ENCODE measurements at regions not wholly inside any gene's neighbourhood (a gene's known extent, or its start where the extent isn't known, plus 50 kb on each side); places are given as distances from the start of the nearest gene placed in this dataset.

GRCh38 chr2:128490881-128491691 lies 172.4 kb upstream of the HS6ST1 start:
- Mint-ChIP-seq H3K4me1 (peaks cover 43% of the 10 kb centered on the region), H3K27me3 (ENCODE audit: low read depth) (no peaks in the 10 kb centered on the region), H3K36me3 (ENCODE audit: low read depth) (no peaks in the 10 kb centered on the region), H3K9me3 (no peaks in the 10 kb centered on the region), H3K27ac (peak overlapping the region; percentile 5 to 59 (median 11)), H3K4me3 (no peak overlapping the region)
- no peak for TF ChIP-seq CTCF (IDR thresholded peaks at IDR 0.05; ENCODE audit: unreplicated experiment in 3 of 3)

- Mint-ChIP-seq H3K4me1 (peaks cover 48% of the 10 kb centered on the region), H3K9me3 (no peaks in the 10 kb centered on the region), H3K36me3 (ENCODE audit: low read depth) (no peaks in the 10 kb centered on the region), H3K27ac (peak overlapping the region in 2 of 3 experiments; percentile 5 to 48), H3K4me3 (no peak overlapping the region), H3K27me3 (ENCODE audit: low read depth) (no peaks in the 10 kb centered on the region)
- TF ChIP-seq CTCF (IDR thresholded peaks at IDR 0.05; ENCODE audit: unreplicated experiment in 3 of 3) = no peak
These were observed 173.1 kb upstream of the HS6ST1 start for GRCh38 chr2:128491692-128492244.

GRCh38 chr2:128492966-128493811 lies 174.5 kb upstream of the HS6ST1 start:
- Mint-ChIP-seq H3K4me1 (peaks cover 42% of the 10 kb centered on the region), H3K36me3 (ENCODE audit: low read depth) (no peaks in the 10 kb centered on the region), H3K4me3 (no peak overlapping the region), H3K27me3 (ENCODE audit: low read depth) (no peaks in the 10 kb centered on the region), H3K9me3 (no peaks in the 10 kb centered on the region), H3K27ac (no peak overlapping the region)
- TF ChIP-seq CTCF (IDR thresholded peaks at IDR 0.05; ENCODE audit: unreplicated experiment in 3 of 3) = no peak

- H3K4me1 Mint-ChIP-seq = peaks cover 42% of the 10 kb centered on the region
- no peak for TF ChIP-seq CTCF (IDR thresholded peaks at IDR 0.05; ENCODE audit: unreplicated experiment in 3 of 3)
- no peaks in the 10 kb centered on the region for H3K36me3 Mint-ChIP-seq (ENCODE audit: low read depth)
- no peaks in the 10 kb centered on the region for H3K9me3 Mint-ChIP-seq
- H3K27ac Mint-ChIP-seq = peak overlapping the region in 1 of 3 experiments; percentile 36
- no peaks in the 10 kb centered on the region for H3K27me3 Mint-ChIP-seq (ENCODE audit: low read depth)
- H3K4me3 Mint-ChIP-seq = no peak overlapping the region
These were observed 175.2 kb upstream of the HS6ST1 start for GRCh38 chr2:128493880-128494279.

GRCh38 chr2:128494307-128494639 lies 175.6 kb upstream of the HS6ST1 start:
- peak overlapping the region in 2 of 3 experiments; percentile 6 to 36 for H3K27ac Mint-ChIP-seq
- no peak overlapping the region for H3K4me3 Mint-ChIP-seq
- no peak for TF ChIP-seq CTCF (IDR thresholded peaks at IDR 0.05; ENCODE audit: unreplicated experiment in 3 of 3)

More at GRCh38 chr2:128494307-128494639, 175.6 kb upstream of the HS6ST1 start:
- H3K27me3 Mint-ChIP-seq (ENCODE audit: low read depth) = no peaks in the 10 kb centered on the region
- no peaks in the 10 kb centered on the region for H3K36me3 Mint-ChIP-seq (ENCODE audit: low read depth)
- H3K9me3 Mint-ChIP-seq = no peaks in the 10 kb centered on the region
- peaks cover 41% of the 10 kb centered on the region for H3K4me1 Mint-ChIP-seq

Measured in nephron (organoid).